Heart left ventricle (tissue), 16 donors: ENCODE measurements at regions not wholly inside any gene's neighbourhood (a gene's known extent, or its start where the extent isn't known, plus 50 kb on each side); places are given as distances from the start of the nearest gene placed in this dataset.

ENCODE experiments used
- ATAC-seq, 4 donors: fragments of 200-7000 bp; cut with Tn5 transposase; one replicate each; pipeline ENCODE4 v1.9.1; 2020 to 2022; ENCODE audit warnings: moderate library complexity in 4 of 4, mild to moderate bottlenecking in 3 of 4, moderate number of reproducible peaks in 1 of 4
- DNase-seq, 5 donors: peaks; one replicate each; pipeline ENCODE4 v3.0.0-alpha.2; 2020
- H3K27ac ChIP-seq, 12 donors: fragments of 200-600 bp; sonication (generic) in 4 of 12; one replicate each; pipeline versions ENCODE4 v1.5.0 to v1.8.0; 2016 to 2022; ENCODE audit warnings: mild to moderate bottlenecking in 2 of 12
- H3K27me3 ChIP-seq, 9 donors: fragments of 200-600 bp; sonication (generic) in 2 of 9; one replicate each; pipeline versions ENCODE4 v1.5.1 to v1.8.0; 2016 to 2022; ENCODE audit warnings: mild to moderate bottlenecking in 3 of 9
- H3K36me3 ChIP-seq, 9 donors: fragments of 200-600 bp; sonication (generic) in 2 of 9; one replicate each; pipeline versions ENCODE4 v1.5.0 to v1.8.0; 2018 to 2022; ENCODE audit warnings: mild to moderate bottlenecking in 2 of 9
- H3K4me1 ChIP-seq, 12 donors: fragments of 200-600 bp; sonication (generic) in 4 of 12; one replicate each; pipeline versions ENCODE4 v1.5.0 to v1.8.0; 2016 to 2022; ENCODE audit warnings: mild to moderate bottlenecking in 3 of 12
- H3K4me3 ChIP-seq, 12 donors: fragments of 200-600 bp; sonication (generic) in 4 of 12; one replicate each; pipeline versions ENCODE4 v1.5.0 to v1.8.0; 2017 to 2022; ENCODE audit warnings: mild to moderate bottlenecking in 9 of 12, moderate library complexity in 4 of 12
- H3K9me3 ChIP-seq, 12 donors: fragments of 200-600 bp; sonication (generic) in 4 of 12; one replicate each; pipeline versions ENCODE4 v1.5.0 to v1.8.0; 2016 to 2022; ENCODE audit warnings: mild to moderate bottlenecking in 1 of 12
- POLR2A ChIP-seq, 2 donors: fragments of 450-650 bp; IDR thresholded peaks; one replicate each; pipeline ENCODE4 v1.6.1; 2017; ENCODE audit warnings: antibody characterized with exemption in 2 of 2, mild to moderate bottlenecking in 2 of 2, moderate library complexity in 2 of 2
- WGBS, 4 donors: extraction: QIAGEN DNeasy Blood & Tissue Kit in 2 of 4; methylation state at CpG; one replicate each; pipeline versions ENCODE4 v1.1.5 to v1.1.7; 2013 to 2018; 5-methylcytosine and 5-hydroxymethylcytosine counted together
- intact Hi-C, 10 donors: fragments of 100-400 bp; cut with DNase I; formaldehyde crosslinking; loops; one replicate each; pipeline versions ENCODE4 v1.11.1 to v1.14.2; 2022
- TF ChIP-seq, protein P1 (sequence below), 12 donors: fragments of 200-600 bp; sonication (generic) in 4 of 12; IDR thresholded peaks; one replicate each; pipeline versions ENCODE4 v1.5.0 to v1.8.0; 2018 to 2022; ENCODE audit warnings: antibody characterized with exemption in 12 of 12, mild to moderate bottlenecking in 5 of 12
- donor health status: ischemic (EF 13 %, LVEDD 7.1; RV severe dilation, severe dysfunction).
- donor health status: healthy with polysubstance abuse.
- donor health status: DM: no; HTN: yes; CAD: no.
- donor health status: DM: no; HTN: no; CAD: no.
- donor health status: ischemic (EF 25% LVEDD 6.9; RV normal size, moderate dysfunction).
- donor health status: ischemic (EF 25% LVEDD 5.7; RV mildly dilated, moderate dysfunction).
- donor health status: healthy.
- donor health status: DM: yes; HTN: yes; CAD: no.
- donor health status: ischemic (EF 35%, LVEDD 5.7; RV mildly dilated, moderate dysfunction).
- donor health status: nonischemic (EF 11% LVEDD 7.7; RV severe dilation, severe dysfunction).
- donor health status: DM: yes; HTN: yes; CAD: no.
- donor health status: PGD.
- donor health status: ischemic (EF 29% LVEDD 5.4; RV normal size, mild dysfunction).
- donor health status: nonischemic (EF 23%, LVEDD 6.1; RV moderate dilation, normal function).

DNA sequence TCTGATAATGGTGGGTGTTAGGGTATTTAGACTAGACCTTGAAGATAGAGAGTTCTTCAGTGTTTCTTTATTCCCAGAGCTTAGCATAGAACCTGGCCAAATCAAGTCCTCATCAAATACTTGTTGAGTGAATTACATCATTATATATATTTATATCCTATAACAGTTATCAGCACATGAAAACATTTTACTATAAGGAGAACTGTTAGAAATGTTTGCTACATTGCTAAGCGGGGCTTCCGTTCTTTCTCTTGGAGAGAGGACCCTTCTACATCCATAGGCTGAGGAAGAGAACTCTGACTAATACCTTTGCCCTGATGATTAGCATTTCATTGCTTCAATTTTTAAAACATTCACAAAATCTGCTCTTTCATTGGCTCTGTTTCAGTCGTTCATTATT is 66.5 kb upstream of the NBL1 start:
- Histone ChIP-seq H3K36me3 (no peaks in the 10 kb centered on the region), H3K4me3 (no peak overlapping the region), H3K27ac (no peak overlapping the region), H3K27me3 (no peaks in the 10 kb centered on the region), H3K4me1 (peaks cover 0 to 9% (median 0%) of the 10 kb centered on the region in 12 donors), H3K9me3 (no peaks in the 10 kb centered on the region)
- ATAC-seq (no peak), DNase-seq (no peak)
- no peak for TF ChIP-seq POLR2A (IDR thresholded peaks at IDR 0.05)
- TF ChIP-seq, protein P1, sequence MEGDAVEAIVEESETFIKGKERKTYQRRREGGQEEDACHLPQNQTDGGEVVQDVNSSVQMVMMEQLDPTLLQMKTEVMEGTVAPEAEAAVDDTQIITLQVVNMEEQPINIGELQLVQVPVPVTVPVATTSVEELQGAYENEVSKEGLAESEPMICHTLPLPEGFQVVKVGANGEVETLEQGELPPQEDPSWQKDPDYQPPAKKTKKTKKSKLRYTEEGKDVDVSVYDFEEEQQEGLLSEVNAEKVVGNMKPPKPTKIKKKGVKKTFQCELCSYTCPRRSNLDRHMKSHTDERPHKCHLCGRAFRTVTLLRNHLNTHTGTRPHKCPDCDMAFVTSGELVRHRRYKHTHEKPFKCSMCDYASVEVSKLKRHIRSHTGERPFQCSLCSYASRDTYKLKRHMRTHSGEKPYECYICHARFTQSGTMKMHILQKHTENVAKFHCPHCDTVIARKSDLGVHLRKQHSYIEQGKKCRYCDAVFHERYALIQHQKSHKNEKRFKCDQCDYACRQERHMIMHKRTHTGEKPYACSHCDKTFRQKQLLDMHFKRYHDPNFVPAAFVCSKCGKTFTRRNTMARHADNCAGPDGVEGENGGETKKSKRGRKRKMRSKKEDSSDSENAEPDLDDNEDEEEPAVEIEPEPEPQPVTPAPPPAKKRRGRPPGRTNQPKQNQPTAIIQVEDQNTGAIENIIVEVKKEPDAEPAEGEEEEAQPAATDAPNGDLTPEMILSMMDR (IDR thresholded peaks at IDR 0.05): no peak
- WGBS, 4 donors: 82 to 88% (median 83%) methylated on average over 3 of the region's 3 CpGs
- intact Hi-C loops: loop anchor here in 1 of 10 donors (10.0 kb wide), 1 partner anchor 63 kb away; no protein-coding TSS in a partner anchor

DNA sequence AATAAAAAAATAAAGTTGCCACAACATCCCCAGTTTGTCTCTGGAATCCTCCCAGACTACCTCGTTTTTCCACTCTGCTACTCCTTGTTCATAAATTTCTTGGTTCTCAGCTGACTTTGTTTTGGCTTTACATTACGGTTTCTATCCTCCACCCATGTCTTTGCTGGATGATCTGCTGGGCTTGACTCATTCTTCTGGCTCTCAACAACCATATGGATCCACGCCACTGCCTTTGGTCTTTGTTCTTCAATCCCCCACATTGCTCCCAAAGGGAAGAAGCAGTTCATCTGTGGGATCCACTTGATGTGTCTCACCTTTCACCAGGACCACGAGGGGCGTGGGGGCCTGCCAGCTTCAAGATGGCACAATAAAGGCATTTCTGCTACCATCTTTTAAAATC is 67.1 kb upstream of the NBL1 start:
- H3K36me3 ChIP-seq: no peaks in the 10 kb centered on the region
- ATAC-seq (no peak), DNase-seq (no peak)
- TF ChIP-seq, protein P1 (IDR thresholded peaks at IDR 0.05): no peak
- TF ChIP-seq POLR2A (IDR thresholded peaks at IDR 0.05): no peak
- intact Hi-C loops: loop anchor here in 1 of 10 donors (10.0 kb wide), 1 partner anchor 62 kb away; no protein-coding TSS in a partner anchor
- WGBS, 4 donors: 79 to 84% (median 82%) methylated on average over 5 of the region's 5 CpGs
- H3K27me3 ChIP-seq: no peaks in the 10 kb centered on the region
- no peak overlapping the region for H3K27ac ChIP-seq
- no peaks in the 10 kb centered on the region for H3K9me3 ChIP-seq
- H3K4me1 ChIP-seq: peaks cover 0 to 8% (median 0%) of the 10 kb centered on the region in 12 donors
- no peak overlapping the region for H3K4me3 ChIP-seq

DNA sequence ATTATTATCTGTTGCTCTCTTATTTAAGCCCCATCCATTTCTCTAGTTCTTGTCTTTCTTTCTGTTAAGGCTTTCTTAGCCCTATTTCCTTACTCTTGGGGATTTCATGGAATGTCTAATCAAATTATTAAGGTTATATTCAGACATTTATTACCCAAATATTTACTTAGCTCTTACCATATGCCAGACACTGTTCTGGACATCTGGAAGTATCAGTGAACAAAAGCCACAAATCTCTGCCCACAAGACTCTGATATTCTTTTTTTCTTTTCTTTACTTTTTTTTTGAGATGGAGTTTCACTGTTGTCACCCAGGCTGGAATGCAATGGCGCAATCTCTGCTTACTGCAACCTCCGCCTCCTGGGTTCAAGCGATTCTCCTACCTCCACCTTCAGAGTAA is 74.3 kb upstream of the NBL1 start:
- Histone ChIP-seq H3K36me3 (no peaks in the 10 kb centered on the region), H3K9me3 (no peaks in the 10 kb centered on the region), H3K4me3 (no peak overlapping the region), H3K27ac (no peak overlapping the region), H3K27me3 (no peaks in the 10 kb centered on the region), H3K4me1 (peaks cover 0 to 6% (median 0%) of the 10 kb centered on the region in 12 donors)
- intact Hi-C loops: loop anchor here in 3 of 10 donors (10.0 kb wide), 2 partner anchors 55 to 75 kb away; partner anchors contain the start of gene NBL1 (in 1 of the 3)
- TF ChIP-seq, protein P1 (IDR thresholded peaks at IDR 0.05): no peak
- TF ChIP-seq POLR2A (IDR thresholded peaks at IDR 0.05): no peak
- DNase-seq (no peak), ATAC-seq (no peak)
- 96 to 98% (median 97%) methylated on average over 3 of the region's 3 CpGs for WGBS, 4 donors

DNA sequence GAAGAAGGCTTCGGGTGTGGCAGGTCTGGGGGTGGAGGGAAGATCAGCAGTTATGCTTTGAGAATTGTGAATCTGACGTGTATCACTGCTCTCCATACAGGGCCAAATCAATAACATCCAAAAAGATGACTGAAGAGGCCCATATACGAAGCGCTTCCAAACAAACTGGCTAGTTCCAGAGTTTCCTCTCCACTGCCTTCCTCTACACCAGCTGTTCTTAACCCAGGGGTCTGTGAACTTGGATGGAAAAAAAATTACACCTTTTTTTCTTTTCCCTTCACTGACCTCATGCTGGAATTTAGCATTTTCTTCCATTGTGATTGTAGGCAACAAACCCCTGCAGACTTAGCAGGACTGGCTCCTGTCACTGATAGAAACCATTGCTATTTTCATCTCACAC is 77.1 kb upstream of the NBL1 start:
- no peak overlapping the region for H3K4me3 ChIP-seq
- H3K4me1 ChIP-seq: peaks cover 3 to 30% (median 16%) of the 10 kb centered on the region in 12 donors
- ATAC-seq: no peak
- no peak for DNase-seq
- 92 to 98% (median 94%) methylated on average over 4 of the region's 4 CpGs for WGBS, 4 donors
- TF ChIP-seq, protein P1 (IDR thresholded peaks at IDR 0.05): no peak
- no peak for TF ChIP-seq POLR2A (IDR thresholded peaks at IDR 0.05)
- intact Hi-C loops: loop anchor here in 2 of 10 donors (2.0 to 10.0 kb wide), 3 partner anchors 28 to 78 kb away; partner anchors contain the start of gene NBL1 (in 1 of the 2)
- no peak overlapping the region for H3K27ac ChIP-seq
- H3K9me3 ChIP-seq: no peaks in the 10 kb centered on the region
- no peaks in the 10 kb centered on the region for H3K36me3 ChIP-seq
- H3K27me3 ChIP-seq: no peaks in the 10 kb centered on the region
